ENCODE measurements at regions not wholly inside any gene's neighbourhood (a gene's known extent, or its start where the extent isn't known, plus 50 kb on each side); places are given as distances from the start of the nearest gene placed in this dataset.

DNA sequence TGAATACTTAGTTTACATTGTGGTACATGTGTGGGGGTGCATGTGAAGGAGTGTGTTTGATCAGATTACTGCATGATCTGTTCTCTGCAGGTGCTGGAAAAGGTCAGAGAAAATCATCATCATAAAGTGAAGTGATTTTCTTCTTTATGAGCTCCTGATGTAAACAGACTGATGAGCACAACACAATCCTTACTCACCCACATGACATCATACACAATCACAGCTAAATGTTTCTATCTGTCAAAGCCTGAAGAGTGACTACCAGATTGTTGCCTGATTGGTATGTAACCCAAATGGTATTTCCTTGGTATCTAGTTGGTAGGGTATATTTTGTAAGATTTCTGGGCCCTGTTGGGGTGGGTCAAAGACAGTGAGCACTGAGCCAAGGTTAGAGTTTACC is 270.8 kb downstream of the FOXG1 start:
- DNase-seq (ENCODE audit: low spot score): no peak

DNA sequence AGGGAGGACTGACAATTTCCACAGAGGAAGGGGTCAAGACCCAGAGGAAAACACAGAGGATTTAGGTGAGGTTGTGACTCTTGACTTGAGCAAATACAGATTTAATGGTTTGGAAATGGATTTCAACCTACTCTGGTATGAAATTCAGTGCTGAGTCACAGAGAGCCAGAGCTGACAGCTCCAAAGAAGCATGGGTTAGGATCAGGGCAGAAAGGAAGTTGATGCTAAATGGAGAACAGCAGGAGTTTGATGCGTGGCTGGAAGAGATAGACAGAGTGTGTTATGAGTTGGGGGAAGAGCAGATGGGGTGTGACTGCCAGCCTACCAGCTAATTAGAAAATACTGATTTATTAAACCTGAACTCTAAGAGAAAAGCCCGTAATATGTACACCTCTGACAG is 272.6 kb downstream of the FOXG1 start:
- DNase-seq (ENCODE audit: low spot score): no peak

DNA sequence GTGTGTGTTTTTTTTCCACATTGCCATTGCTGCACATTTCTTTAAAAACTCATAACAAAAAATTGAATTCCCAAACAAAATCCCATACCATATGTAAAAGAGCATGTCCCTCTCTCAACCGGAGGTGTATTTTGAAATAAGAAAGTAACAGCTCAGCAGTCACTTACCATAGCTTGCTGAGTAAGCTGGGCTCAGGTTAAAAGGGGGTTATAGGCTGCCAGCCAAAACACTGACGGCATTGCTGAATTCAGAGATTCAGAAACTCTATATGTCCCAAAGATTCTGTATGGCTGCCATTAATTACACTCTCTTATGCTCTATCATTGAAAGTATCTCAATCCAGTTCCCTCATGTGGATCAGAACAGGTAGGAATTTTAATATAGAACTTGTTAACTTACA is 276.0 kb downstream of the FOXG1 start:
- DNase-seq (ENCODE audit: low spot score): no peak

DNA sequence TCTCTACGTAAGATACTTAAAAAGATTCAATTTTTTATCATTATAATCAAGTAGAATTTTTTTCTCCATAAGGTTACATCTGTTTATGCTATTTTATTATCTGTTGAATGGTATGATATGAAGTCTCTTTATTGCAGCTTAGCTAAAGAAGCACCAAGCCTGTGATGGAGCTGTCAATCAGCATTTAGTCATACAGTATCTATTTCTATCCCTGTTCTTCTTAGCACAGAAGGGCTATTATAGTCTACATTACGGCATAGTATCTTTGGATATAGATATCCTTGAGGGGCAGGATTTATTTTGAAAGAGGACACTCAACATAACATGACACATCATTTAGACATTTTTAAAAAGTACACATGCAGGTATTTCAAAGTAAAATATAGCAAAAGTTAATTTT is 277.1 kb downstream of the FOXG1 start:
- no peak for DNase-seq (ENCODE audit: low spot score)

DNA sequence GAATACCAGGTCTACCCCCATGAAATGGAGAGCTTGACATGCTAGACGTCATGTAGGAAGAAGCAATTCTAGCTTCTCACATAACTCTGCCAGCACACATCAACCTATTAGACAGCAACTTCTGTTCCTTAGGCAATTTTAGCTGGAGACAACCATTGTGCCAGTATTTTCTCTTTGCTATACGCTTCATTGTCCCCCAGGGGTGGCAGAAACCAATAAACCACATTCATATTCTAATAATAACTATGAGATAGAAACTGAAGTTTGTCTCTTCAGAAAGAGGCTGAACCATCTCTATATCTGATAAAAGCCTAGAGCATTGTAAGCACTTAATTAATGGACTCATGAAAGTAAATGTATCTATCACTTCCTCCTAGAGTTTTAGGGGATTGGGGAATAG is 278.6 kb downstream of the FOXG1 start:
- no peak for DNase-seq (ENCODE audit: low spot score)

DNA sequence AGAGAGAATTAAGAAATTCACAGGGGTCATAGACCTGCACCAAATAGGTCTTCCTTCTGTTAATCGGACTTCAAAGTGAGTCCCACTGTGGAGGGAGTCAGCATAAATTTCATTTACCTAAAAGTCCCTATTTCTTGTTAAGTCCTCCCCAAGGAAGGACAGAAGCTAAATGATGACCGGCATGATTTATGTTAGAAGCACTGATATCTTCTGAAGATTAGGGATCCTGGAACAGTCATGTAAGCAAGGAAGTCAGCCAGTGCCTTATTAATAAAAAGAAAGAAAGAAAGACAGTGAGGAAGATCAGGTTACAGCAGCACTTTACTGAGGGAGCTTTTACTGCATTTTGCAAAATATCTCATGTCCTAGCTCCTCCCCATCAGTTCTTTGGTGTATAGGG is 287.5 kb downstream of the FOXG1 start:
- DNase-seq (ENCODE audit: low spot score): no peak

DNA sequence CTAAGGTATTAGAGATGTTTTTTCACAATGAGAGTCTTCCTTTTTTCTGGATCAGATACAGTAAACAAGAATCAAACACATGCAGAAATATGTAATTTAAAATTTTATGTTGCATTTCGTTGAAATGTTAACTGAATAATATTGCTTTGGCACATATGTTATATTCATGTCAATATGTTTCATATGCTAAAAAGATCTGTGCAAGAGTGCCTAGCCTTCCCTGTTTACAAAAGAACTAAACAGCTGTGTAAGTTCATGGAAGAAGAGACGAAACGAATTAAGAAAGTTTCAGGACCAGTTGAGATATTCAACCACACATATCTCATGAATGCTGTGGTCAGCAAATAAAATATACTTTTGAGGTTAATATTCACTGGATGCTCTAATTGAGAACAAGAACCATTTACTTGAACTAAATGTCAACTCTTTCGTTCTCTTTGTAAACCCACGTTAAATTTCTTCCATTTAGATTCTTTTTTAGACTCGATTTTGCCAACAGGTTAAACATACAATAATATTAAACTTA is 289.5 kb downstream of the FOXG1 start:
- no peak for DNase-seq (ENCODE audit: low spot score)

DNA sequence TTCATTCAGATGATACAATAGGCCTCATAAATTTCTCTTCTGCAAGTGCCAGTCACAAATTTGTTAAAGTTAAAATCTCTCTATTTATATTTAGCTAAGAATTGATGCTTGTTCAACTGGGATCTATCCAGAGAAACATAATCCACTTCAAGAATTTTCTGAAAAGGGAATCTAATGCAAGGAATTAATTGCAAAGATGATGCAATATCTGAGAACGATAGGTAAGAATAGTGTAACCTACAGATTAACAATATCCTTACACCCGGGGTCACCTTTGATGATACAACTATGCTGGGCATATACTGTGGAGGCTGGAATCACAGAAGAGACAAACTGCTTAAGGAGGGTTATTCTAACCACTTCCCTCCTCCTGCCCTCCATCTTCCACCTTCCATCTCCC is 295.1 kb downstream of the FOXG1 start:
- no peak for DNase-seq (ENCODE audit: low spot score)

DNA sequence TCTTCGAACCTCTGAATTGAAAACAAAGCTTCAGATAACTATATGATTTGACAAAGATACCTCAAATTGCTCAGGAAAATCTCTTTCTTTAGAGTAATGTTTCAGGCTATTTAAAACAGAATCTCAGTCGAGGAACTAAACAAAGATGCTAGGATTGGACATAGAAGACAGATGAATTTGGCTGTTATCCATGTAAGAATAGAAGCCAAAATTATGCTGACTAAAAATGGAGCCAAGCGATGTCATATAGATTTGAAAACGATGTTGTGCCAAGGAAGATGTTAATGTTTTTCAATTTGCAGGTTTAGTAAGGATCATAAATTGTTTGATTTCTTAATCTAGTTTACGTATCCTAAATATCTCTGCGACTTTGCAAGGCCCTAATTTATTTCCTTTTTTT is 295.9 kb downstream of the FOXG1 start:
- no peak for DNase-seq (ENCODE audit: low spot score)

DNA sequence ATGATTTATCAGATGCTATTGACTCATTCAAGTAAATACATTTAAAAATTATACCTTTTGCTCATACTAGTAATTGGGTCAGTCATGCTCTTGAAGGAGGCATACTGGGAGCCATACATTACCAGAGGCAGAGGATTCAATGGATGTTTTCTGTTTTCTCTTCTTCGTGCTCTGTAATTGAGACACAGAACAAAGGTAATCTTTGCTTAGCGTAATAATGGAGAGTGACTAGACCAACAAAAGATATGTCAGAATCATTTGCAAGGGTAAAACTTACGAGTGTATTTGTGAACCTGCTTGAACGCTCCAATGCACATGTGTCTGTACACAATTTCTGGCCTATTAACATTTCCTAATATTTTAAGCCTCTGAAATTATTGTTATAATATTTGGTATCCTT is 296.4 kb downstream of the FOXG1 start:
- no peak for DNase-seq (ENCODE audit: low spot score)

DNA sequence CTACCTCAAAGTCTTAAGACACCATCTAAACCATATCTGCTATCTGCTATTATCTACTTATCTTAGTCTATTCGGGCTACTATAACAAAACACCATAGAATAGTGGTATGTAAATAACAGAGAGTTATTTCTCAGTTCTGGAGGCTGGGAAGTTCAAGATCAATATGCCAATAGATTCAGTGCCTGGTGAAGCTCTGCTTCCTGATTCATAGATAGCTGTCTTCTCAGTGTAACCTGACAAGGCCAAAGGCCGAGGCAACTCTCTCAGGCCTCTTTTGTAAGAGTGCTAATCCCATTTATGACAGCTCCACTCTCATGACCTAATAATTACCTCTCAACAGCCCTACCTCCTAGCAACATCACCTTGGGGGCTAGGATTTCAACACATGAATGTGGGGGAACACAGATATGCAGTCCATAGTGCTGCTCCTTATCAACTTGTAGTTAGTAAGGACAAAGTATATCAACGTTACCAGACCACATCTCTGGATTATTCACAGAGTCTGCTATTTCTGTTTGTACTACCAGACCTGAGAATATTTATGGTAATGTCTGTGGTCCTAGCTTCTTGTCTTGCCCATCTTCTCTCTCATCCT is 297.8 kb downstream of the FOXG1 start:
- DNase-seq (ENCODE audit: low spot score): no peak

DNA sequence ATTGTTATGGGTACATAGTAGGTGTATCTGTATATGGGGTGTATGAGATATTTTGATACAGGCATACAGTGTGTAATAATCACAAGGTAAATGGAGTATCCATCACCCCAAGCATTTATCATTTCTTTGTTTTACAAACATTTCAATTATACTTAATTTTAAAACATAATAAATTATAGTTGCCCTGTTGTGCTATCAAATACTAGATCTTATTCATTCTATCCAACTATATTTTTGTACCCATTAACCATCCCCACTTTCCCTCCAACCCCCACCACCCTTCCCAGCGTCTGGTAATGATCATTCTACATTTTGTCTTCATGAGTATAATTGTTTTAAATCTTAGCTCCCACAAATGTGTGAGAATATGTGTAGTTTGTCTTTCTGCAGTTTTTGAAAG is 302.6 kb downstream of the FOXG1 start:
- DNase-seq (ENCODE audit: low spot score): no peak

DNA sequence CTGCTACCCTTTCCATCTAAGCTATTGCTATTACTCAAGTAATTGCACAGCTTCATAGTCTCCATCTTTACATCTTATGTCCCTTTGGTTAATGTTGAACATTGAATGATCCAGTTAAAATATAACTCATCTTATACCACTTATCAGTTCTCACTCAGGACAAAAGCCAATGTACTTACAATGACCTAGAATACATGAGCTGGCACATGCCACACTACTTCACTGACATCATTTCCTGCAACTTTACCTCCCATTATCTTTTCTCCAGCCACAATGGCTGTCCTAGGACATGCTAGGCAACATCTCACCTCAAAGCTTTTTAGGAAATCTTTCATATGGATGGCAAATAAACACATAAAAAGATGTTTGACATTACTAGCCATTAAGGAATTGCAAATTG is 309.2 kb downstream of the FOXG1 start:
- peak; percentile 12 for DNase-seq (ENCODE audit: low spot score)

DNA sequence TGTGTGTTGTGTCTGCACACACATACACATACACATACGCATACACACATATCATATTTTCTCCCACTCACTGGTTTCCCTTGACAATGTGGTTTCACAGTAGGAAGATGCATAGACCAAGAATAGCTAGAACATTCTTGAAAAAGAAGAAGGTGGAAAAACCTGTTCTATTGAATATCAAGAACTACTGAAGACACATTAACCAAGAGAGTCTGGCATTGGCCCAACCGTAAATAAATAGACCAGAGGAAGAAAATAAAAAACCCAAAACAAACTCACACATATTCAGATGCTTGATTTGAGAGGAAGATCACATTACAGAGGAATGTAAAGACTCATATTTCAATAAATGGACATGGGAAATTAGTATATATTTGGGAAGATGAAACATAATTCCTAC is 311.3 kb downstream of the FOXG1 start:
- no peak for DNase-seq (ENCODE audit: low spot score)

DNA sequence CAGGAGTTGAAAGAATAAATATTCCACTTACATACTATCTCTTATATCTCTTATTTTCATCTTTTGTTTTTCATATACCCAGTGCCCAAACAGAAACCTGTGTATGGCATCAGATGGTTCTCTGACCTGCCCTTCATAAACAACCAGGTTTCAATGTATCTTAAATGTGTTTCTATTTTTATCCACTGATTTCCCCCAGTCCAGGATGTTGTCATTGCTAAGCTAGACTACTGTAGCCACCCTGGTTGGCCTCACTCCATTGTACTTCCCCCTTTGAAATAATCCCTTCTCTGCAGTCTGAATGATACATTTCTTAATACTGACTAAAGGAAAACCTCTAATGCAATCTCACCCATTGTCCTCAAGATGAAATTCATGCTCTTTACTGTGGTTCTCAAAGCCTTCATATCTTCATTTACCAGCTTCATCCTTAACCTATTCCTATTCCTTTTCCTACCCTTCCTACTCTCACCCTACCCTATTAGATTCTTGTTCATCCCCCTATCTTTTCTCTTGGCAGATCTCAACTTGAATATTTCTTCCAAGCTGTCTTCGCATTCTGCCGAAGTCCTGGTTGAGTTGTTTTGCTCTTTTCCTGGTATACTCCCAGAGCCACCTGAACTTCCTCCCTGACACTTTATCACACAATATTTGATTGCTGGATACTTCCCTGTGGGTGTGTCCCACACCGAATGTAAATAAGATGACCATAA is 312.4 kb downstream of the FOXG1 start:
- no peak for DNase-seq (ENCODE audit: low spot score)

DNA sequence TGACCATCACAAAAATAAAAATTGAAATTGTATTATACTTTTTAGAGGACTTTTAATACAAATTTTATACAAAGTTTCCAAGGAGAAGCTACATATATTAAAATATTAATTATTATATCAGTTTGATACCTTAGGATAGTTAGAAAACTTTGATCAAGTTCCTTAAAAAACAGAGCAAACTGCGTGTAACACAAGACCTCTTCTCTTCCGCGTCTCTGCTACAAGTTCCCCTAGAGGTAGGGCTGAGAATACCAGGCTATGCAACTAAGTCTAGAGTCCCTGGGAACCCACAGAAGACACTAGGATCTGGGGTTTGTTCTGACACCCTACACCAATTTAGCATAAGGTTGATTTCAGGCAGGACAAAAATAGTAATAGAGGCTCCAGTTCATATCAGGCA is 319.0 kb downstream of the FOXG1 start:
- DNase-seq (ENCODE audit: low spot score): no peak

DNA sequence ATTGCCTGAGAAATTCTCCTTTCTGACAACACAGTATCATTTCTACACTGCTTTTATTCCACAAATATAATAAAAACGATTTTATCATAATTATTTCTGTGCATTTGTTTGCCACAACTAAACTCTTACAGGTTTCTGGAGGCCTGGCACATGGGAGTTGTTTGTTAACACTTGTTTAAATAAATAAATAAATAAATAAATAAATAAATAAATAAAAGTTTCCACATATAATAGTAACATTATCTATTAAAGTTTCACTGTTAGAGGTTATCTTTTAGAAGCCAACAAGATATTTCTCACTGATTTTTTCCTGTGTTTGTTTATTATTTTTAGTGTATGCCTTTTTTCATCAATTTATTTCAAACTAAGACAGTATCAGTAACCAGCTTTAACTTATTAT is 323.3 kb downstream of the FOXG1 start:
- no peak for DNase-seq (ENCODE audit: low spot score)

DNA sequence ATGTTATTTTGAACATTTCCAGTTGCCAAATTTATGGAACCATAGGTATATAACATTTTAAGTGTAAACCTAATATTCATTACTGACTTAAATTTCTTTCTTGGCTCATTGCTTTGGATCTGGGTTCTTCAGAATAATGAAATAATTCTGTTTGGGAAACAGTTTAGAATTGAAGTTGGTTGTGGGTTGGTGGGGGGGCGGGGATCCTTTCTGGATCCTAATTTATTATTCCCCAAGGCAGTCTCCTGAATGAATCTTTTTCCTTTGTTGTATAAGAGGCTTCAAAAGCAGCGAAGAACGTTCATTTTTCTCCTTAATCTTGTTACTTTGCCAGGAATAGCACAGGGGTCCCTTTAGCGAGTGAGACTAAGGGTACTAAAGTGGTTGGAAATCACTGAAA is 325.5 kb downstream of the FOXG1 start:
- DNase-seq (ENCODE audit: low spot score): no peak

DNA sequence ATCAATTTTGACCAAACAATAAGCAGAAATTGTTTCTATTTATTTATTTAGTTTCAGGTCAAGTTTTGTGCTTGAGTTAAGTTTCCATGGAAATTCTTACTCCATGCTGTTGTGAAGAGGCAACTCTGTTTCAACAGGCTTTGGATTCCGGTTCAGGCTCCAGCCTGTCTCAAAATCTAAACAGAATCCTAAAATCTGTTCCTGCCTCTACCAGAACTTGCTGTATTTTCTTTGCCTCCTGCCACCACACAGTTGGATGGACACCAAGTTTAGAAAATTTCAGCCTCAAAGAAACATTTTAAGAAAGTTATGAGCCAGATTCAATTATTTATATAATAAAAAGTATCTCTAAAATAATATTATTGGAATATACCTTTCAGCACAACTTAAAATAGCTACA is 330.9 kb downstream of the FOXG1 start:
- no peak for DNase-seq (ENCODE audit: low spot score)

DNA sequence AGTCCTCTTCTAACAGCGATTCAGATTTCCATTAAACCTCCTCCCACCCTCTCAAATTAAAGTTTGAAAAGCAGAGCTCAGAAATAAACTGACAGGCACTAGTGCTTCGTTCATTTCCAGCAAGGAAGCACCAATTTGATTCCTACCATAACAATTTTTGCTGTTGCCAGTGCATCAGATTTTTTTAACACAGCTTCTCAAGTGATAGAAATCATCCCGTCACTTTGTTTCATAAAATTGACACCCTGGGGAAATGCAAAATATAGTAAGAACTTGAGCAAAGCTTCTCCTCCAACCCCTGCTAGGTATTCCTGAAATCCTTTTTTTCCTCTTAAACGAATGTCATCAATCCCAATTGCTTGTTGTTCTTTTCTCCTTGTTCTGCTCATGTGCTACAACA is 332.1 kb downstream of the FOXG1 start:
- no peak for DNase-seq (ENCODE audit: low spot score)

DNA sequence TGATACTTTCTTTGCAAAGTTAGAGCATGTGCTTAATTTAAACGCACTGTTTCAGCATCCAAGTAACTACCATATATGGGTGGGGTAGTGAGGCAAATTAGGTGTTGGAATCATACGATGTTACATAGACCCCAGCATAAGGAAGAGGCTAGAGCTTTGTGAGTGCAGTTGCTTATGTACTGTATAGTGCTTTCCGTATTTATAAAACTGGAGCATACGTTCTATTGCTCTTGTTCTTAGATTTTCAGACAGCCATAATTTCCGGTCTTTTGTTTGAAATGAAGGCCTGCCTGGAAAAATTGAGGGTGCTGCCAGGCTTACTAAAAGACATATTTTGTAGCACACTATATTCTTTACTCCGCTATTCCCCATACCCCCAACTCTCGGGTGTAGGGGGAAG is 335.7 kb downstream of the FOXG1 start:
- DNase-seq (ENCODE audit: low spot score): no peak

DNA sequence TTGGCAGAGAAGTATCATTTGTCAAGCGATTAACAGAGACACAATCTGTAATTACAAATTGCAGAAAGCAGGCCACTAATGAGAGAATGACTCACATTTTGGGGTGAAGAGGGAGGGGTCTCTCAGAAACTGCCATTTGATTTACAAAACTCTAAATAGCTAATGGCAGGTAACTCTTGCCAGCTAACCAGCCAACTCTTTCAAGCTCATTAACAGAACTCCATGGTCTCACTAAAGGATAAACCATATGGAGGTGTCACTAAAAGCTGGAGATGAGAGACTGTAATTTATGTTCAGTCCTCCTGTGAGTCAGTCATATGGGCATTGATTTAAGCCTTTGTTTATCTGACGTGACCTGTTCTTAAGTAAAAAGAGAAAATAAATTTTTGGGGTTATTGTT is 336.4 kb downstream of the FOXG1 start:
- DNase-seq (ENCODE audit: low spot score): no peak

DNA sequence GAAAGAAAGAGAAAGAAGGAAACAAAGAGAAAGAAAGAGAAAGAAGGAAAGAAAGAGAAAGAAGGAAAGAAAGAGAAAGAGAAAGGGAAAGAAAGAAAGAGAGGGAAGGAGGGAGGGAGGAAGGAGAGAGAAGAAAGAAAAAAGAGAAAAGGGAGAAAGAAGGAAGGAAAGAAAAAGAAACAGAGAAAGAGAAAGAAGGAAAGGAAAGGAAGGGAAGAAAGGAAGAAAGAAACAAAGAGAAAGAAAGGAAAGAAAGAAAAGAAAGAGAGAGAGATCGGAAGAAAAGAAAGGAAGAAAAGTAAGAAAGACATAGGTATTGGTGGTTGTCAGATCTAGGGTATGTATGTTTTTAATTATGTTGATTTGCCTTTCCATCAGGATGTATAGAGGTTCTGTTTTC is 342.3 kb downstream of the FOXG1 start:
- no peak for DNase-seq (ENCODE audit: low spot score)

DNA sequence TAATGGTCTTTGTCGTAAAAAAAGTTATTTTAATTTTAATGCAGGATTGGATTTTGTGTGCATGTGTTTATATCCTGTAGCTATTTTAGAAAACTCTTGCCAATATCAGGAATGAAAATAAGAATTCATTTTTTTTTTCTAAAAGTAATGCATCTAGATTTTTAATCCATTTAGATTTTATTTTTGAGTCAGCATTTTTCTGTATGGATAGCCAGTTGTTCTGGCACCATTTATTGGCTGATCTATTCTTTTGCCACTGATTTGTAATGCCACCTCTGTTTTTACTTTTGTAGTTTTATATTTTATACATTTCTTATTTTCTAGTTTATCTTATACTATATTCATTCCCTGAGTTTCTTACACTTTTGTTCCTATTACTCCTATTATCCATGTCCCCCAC is 343.0 kb downstream of the FOXG1 start:
- DNase-seq (ENCODE audit: low spot score): no peak
